ENCODE measurements at regions not wholly inside any gene's neighbourhood (a gene's known extent, or its start where the extent isn't known, plus 50 kb on each side); places are given as distances from the start of the nearest gene placed in this dataset.

DNA sequence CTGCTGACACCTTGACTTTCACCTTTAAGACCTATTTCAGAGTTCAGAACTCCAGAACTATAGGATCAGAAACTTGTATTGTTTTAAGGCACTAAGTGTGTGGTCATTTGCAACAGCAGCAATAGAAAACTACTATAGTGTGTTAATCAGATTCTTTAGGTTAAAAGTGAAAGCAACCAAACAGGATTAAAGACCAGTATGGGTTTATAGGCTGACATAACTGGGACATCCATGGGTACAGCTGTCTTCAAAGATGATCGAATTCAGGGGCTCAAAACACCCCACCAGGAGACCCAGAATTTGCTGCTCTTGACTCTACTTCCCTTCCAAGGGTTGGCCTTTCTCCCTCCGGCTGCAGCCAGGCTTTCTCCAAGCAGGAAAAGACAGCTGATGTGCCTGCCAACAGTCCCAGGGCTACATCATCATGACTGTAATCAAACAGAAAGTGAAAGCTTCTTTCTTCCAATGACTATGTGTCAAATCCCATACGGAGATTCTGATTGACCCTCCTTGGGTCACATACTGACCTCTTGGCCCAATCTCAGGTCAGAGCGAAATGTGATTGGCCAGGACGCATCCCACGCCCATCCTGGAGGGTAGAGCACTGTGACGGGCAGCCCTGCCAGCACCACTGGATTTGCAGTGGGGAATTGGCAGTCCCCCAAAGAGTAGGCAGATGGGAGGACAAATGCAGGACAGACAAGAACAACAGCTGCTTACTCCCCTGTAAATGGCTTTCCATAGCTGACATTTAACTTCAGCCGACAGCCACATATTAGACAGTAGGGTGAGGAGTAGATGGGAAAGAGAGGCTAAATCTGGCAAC lies 51.4 kb upstream of the RNF7 start (continued):
- no peak for TF ChIP-seq NR3C1 (CRISPR knock-in tag; conservative IDR thresholded peaks at IDR 0.05; ENCODE audit: low read depth)
